Chondrocyte (in vitro differentiated cells): ENCODE measurements at regions not wholly inside any gene's neighbourhood (a gene's known extent, or its start where the extent isn't known, plus 50 kb on each side); places are given as distances from the start of the nearest gene placed in this dataset.

Experiments
- DNase-seq: peaks from one replicate; pipeline ENCODE4 v3.0.0; 2021; ENCODE audit warnings: mixed read lengths, low spot score
- H3K27ac Mint-ChIP-seq: one replicate; pipeline ENCODE4 v1.8.0; 2021; ENCODE audit warnings: mild to moderate bottlenecking, moderate library complexity, mixed read lengths; ENCODE audit not compliant: unreplicated experiment
- H3K27me3 Mint-ChIP-seq: 2 replicates; pipeline ENCODE4 v1.8.0; 2021; ENCODE audit warnings: low read depth, mixed read lengths
- H3K36me3 Mint-ChIP-seq: 2 replicates; pipeline ENCODE4 v1.8.0; 2021; ENCODE audit warnings: low read depth, mixed read lengths
- H3K4me1 Mint-ChIP-seq: 2 replicates; pipeline ENCODE4 v1.8.0; 2021; ENCODE audit warnings: low read depth, mild to moderate bottlenecking, mixed read lengths
- H3K4me3 Mint-ChIP-seq: one replicate; pipeline ENCODE4 v1.8.0; 2021; ENCODE audit warnings: mild to moderate bottlenecking, moderate library complexity, mixed read lengths; ENCODE audit not compliant: unreplicated experiment
- H3K9me3 Mint-ChIP-seq: 2 replicates; pipeline ENCODE4 v1.8.0; 2021; ENCODE audit warnings: low read depth, mixed read lengths
- TF ChIP-seq, protein P1 (sequence below): fragments of 200-600 bp; sonication (generic); IDR thresholded peaks from 2 replicates; pipeline ENCODE4 v1.5.0; 2021; ENCODE audit warnings: antibody characterized with exemption, mild to moderate bottlenecking, moderate library complexity

DNA sequence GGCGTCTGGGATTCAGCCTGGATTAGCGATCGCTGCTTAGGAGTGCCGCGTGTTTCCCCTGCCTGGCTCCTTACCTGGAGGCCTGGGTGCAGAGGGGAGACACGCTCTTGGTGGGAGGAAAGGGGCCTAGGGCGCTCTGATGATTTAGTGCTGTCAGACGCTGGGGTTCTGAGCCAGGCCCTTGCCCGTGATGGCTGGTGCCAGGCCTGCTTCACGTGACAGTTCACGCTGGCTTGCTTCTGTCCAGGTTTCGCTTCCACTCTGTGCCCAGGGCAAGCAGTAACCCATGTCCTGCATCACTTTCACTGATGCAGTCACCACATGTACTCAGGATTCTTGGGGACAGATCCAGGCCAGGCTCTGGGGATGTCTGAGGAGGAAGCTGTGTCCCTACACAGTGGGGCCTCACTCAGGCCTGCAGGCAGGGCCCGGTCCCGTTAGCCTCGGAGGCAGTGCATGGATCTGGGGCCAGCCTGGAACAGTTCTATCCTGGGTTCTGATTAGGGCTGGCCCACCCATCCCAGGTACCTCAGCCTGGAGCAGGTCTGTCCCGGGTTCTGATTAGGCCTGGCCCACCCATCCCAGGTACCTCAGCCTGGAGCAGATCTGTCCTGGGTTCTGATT, 1220.9 kb downstream of the BRD1 start:
- no peak for DNase-seq
- Mint-ChIP-seq H3K4me1 (no peaks in the 10 kb centered on the region), H3K9me3 (peaks cover 7% of the 10 kb centered on the region), H3K36me3 (peaks cover 2% of the 10 kb centered on the region), H3K27me3 (no peaks in the 10 kb centered on the region), H3K27ac (no peak overlapping the region), H3K4me3 (no peak overlapping the region)
- TF ChIP-seq, protein P1, sequence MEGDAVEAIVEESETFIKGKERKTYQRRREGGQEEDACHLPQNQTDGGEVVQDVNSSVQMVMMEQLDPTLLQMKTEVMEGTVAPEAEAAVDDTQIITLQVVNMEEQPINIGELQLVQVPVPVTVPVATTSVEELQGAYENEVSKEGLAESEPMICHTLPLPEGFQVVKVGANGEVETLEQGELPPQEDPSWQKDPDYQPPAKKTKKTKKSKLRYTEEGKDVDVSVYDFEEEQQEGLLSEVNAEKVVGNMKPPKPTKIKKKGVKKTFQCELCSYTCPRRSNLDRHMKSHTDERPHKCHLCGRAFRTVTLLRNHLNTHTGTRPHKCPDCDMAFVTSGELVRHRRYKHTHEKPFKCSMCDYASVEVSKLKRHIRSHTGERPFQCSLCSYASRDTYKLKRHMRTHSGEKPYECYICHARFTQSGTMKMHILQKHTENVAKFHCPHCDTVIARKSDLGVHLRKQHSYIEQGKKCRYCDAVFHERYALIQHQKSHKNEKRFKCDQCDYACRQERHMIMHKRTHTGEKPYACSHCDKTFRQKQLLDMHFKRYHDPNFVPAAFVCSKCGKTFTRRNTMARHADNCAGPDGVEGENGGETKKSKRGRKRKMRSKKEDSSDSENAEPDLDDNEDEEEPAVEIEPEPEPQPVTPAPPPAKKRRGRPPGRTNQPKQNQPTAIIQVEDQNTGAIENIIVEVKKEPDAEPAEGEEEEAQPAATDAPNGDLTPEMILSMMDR: no peak

DNA sequence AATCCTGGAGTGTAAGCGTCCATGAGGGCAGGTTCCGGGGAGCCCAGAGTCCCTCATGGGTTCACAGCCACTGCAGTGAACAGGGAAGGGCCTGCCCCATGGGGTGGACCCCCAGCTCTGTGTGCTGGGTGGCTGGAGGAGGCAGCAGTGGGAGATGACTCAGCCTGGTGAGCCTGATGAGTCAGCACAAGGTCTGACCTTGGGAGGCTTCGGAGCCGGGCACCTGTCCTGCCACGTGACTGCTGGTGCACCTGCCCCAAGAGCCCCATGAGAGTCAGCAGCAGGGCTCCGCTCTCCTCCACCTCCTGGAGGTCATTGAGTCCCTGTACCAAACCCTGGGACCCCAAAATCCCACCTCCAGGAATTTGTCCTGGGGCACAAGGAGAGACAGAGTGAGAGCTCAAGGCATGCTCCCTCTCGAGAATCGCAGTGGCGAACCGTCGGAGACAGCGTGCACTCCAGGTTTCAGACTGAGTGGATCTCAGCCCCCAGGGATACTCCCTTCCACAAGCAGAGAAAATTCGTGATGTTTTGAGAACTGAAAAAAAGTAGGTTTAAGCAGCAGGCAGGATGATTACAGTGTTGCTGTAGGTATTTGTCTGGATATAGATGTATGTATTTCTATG, 1221.7 kb downstream of the BRD1 start:
- H3K36me3 Mint-ChIP-seq: no peaks in the 10 kb centered on the region
- TF ChIP-seq, protein P1: no peak
- H3K4me1 Mint-ChIP-seq: no peaks in the 10 kb centered on the region
- H3K4me3 Mint-ChIP-seq: no peak overlapping the region
- no peaks in the 10 kb centered on the region for H3K27me3 Mint-ChIP-seq
- peaks cover 7% of the 10 kb centered on the region for H3K9me3 Mint-ChIP-seq
- H3K27ac Mint-ChIP-seq: no peak overlapping the region
- DNase-seq: no peak

DNA sequence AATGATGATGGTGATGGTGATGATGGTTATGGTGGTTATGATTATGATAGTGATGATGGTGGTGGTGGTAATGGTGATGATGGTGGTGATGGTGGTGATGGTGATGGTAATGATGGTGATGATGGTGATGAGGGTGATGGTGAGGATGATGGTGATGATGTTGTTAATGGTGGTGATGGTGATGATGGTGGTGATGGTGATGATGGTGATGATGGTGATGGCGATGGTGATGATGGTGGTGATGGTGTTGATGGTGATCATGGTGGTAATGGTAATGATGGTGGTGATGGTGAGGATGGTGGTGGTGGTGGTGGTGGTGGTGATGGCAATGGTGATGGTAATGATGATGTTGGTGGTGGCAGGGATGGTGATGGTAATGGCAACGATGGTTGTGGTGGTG, 1222.5 kb downstream of the BRD1 start:
- Mint-ChIP-seq H3K36me3 (no peaks in the 10 kb centered on the region), H3K9me3 (peaks cover 7% of the 10 kb centered on the region), H3K27ac (no peak overlapping the region), H3K4me3 (no peak overlapping the region), H3K27me3 (no peaks in the 10 kb centered on the region), H3K4me1 (no peaks in the 10 kb centered on the region)
- no peak for DNase-seq
- TF ChIP-seq, protein P1: no peak

DNA sequence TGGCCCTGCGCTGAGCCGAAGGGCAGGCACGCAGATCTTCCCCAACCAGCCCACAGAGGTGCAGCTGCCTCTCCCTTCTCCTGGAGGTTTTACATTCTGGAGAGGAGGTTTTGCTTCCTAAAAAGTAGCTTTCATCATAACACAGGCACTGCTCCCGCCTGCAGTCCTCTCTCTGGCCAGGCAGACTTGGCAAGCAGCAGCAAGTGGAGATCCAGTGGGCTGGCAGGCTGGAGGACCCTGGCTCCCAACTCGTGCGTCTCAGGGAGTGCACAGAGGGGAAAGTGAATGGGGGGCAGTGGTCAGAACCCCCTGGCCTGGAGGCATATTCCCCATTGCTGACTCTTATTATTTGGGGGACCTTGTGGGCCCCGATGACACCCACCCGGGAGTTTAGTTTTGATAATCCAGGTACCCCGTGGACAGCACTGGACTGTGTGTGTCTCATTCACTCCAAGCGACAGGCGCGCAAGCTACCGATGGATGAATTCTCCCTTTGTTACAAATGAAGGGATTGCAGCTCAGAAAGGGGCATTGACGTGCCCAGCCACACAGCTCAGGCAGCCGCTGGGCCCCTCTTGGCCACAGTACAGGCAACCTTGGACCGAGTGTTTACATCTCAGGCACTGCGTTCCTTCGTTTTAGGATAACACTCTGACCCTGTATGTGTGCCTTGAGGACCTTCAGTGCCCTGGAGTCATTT, 1223.9 kb downstream of the BRD1 start:
- H3K4me1 Mint-ChIP-seq: no peaks in the 10 kb centered on the region
- peaks cover 7% of the 10 kb centered on the region for H3K9me3 Mint-ChIP-seq
- H3K27ac Mint-ChIP-seq: no peak overlapping the region
- no peak for DNase-seq
- TF ChIP-seq, protein P1: no peak
- H3K36me3 Mint-ChIP-seq: no peaks in the 10 kb centered on the region
- H3K27me3 Mint-ChIP-seq: no peaks in the 10 kb centered on the region
- no peak overlapping the region for H3K4me3 Mint-ChIP-seq

DNA sequence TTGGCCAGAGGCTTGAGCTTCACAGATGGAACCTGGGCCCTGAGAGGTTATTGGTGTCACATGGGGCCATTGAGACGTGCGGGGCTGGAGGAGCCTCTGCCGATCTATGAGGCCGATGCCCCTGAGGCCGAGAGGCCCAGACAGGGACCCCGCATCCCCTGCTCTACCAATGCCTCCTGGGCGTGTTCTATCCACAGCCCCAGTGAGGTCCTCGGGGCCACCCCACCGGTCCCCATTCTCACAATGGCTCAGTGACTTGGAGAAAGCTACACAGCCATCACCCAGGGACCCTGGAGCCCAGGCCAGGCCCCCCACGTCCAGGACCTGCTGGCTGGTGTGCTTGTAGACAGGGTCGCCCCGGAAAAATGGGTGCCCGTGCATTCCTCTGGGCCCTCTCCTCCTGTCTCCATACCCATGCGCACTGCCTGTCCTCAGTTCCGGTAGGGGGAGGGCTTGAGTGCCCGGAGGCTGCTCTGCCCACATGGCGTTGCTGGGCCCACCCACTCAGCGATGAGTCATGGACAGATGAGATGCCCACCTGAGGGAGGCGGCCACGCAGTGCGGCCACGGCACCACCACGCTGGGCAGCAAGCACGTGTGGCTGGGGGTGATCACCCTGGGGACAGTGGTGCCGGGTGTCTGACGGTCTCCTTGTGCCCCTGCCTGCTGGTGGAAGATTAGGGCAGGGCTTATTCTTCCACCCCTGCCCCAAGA, 1224.7 kb downstream of the BRD1 start:
- no peaks in the 10 kb centered on the region for H3K27me3 Mint-ChIP-seq
- TF ChIP-seq, protein P1: no peak
- no peak overlapping the region for H3K27ac Mint-ChIP-seq
- H3K36me3 Mint-ChIP-seq: peaks cover 3% of the 10 kb centered on the region
- no peak for DNase-seq
- H3K9me3 Mint-ChIP-seq: peaks cover 11% of the 10 kb centered on the region
- H3K4me3 Mint-ChIP-seq: no peak overlapping the region
- no peaks in the 10 kb centered on the region for H3K4me1 Mint-ChIP-seq
